Esophagus muscularis mucosa (tissue), 4 donors: ENCODE measurements at regions not wholly inside any gene's neighbourhood (a gene's known extent, or its start where the extent isn't known, plus 50 kb on each side); places are given as distances from the start of the nearest gene placed in this dataset.

Experiments
- DNase-seq: peaks from one replicate; pipeline ENCODE4 v3.0.0-alpha.2; 2017; ENCODE audit errors: extremely low spot score
- H3K27ac ChIP-seq, 4 donors: fragments of 200-600 bp; sonication (generic); replicated peaks in 1 of 4; 1 replicate in 3 of 4; 2 replicates in 1 of 4; pipeline ENCODE4 v1.5.1; 2016 to 2019; ENCODE audit warnings: mild to moderate bottlenecking in 1 of 4
- H3K27me3 ChIP-seq, 4 donors: fragments of 200-600 bp; sonication (generic); one replicate each; pipeline versions ENCODE4 v1.5.1 to v1.6.0; 2016 to 2019
- H3K36me3 ChIP-seq, 4 donors: fragments of 200-600 bp; sonication (generic); one replicate each; pipeline ENCODE4 v1.5.1; 2016 to 2019
- H3K4me1 ChIP-seq, 4 donors: fragments of 200-600 bp; sonication (generic); one replicate each; pipeline ENCODE4 v1.5.1; 2016 to 2019
- H3K4me3 ChIP-seq, 4 donors: fragments of 200-600 bp; sonication (generic); 1 replicate in 2 of 4; 2 replicates in 2 of 4; pipeline ENCODE4 v1.5.1; 2016 to 2019; ENCODE audit warnings: mild to moderate bottlenecking in 4 of 4, moderate library complexity in 1 of 4
- H3K9me3 ChIP-seq, 4 donors: fragments of 200-600 bp; sonication (generic); 1 replicate in 3 of 4; 2 replicates in 1 of 4; pipeline ENCODE4 v1.5.1; 2016 to 2019
- CTCF ChIP-seq, 3 experiments: fragments of 200-600 bp in 2 of 3; fragments of 450-650 bp in 1 of 3; sonication (generic) in 2 of 3; IDR thresholded peaks; one replicate each; pipeline ENCODE4 v1.5.1; 2017 to 2019; ENCODE audit warnings: antibody characterized with exemption in 3 of 3, mild to moderate bottlenecking in 2 of 3, moderate library complexity in 1 of 3
- EP300 ChIP-seq: sonication (generic); formaldehyde crosslinking; IDR thresholded peaks from one replicate; pipeline ENCODE4 v1.6.1; 2017; ENCODE audit warnings: antibody characterized with exemption
- POLR2A ChIP-seq: fragments of 450-650 bp; IDR thresholded peaks from one replicate; pipeline ENCODE4 v1.6.1; 2017; ENCODE audit warnings: antibody characterized with exemption, moderate library complexity, mild to moderate bottlenecking, low read depth
- POLR2AphosphoS5 ChIP-seq, 2 donors: sonication (generic); formaldehyde crosslinking; IDR thresholded peaks; one replicate each; pipeline ENCODE4 v1.6.1; 2017; ENCODE audit warnings: antibody characterized with exemption in 2 of 2
- WGBS: methylation state at CpG from one replicate; pipeline ENCODE4 v1.1.5; 2018; 5-methylcytosine and 5-hydroxymethylcytosine counted together
- intact Hi-C: fragments of 100-400 bp; cut with DNase I; formaldehyde crosslinking; loops from one replicate; pipeline ENCODE4 v1.15.1; 2023

DNA sequence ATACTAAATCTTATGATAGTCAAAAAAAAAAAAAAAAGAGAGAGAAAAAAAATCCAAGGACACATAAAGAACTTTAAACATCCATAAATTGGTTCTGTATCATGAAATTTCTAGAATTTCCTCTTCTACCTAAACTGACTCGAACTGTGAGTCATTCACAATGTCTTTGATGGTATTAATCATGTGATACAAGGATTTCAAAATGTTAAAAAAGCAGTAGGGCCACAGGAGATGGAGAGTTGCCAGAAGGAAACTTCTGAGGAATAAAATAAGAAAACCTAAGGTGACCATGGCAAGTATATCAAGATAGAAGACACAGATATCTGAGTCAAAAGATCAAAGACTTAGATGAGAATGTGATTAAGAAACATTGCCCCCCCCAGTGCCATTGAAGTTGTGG is 1320.9 kb upstream of the FLRT2 start:
- no peak for DNase-seq
- peaks cover 0 to 5% (median 0%) of the 10 kb centered on the region in 4 donors for H3K4me1 ChIP-seq
- 76% methylated on average over 1 of the region's 1 CpG for WGBS
- no peak overlapping the region for H3K4me3 ChIP-seq
- H3K27ac ChIP-seq, result no peak overlapping the region
- no peaks in the 10 kb centered on the region for H3K9me3 ChIP-seq
- intact Hi-C loops, result no loop called here
- TF ChIP-seq POLR2A (no peak), POLR2AphosphoS5 (IDR thresholded peaks at IDR 0.05) (no peak), CTCF (IDR thresholded peaks at IDR 0.05) (no peak), EP300 (no peak)
- no peaks in the 10 kb centered on the region for H3K36me3 ChIP-seq
- no peaks in the 10 kb centered on the region for H3K27me3 ChIP-seq

GRCh38 chr14:84217066-84217465 is 1312.9 kb upstream of the FLRT2 start:
- Histone ChIP-seq H3K27me3 (no peaks in the 10 kb centered on the region), H3K9me3 (peaks cover 0 to 31% (median 19%) of the 10 kb centered on the region in 4 donors), H3K27ac (no peak overlapping the region), H3K36me3 (no peaks in the 10 kb centered on the region), H3K4me1 (peaks cover 0 to 5% (median 0%) of the 10 kb centered on the region in 4 donors), H3K4me3 (no peak overlapping the region)
- no peak for DNase-seq
- intact Hi-C loops, result no loop called here
- WGBS, result 80% methylated on average over 1 of the region's 1 CpG
- TF ChIP-seq POLR2AphosphoS5 (IDR thresholded peaks at IDR 0.05), result no peak

DNA sequence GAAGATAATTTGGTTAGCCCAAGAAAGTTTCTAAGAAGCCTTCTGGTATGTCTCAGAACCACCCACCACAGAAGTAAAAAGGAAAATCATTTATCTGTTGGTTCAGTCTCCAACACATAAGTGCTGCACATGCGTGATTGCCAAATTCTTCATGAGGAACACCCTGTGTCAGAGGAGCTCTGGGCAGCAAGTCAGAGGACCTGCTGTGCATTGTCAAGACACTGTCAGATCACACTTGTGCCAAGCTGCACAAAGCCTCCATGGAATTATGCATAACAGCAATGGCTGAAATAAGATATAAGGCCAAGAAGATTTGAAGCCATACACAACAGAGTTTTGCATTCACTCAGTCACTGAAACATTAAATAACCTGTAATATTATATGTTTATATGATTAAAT is 1304.7 kb upstream of the FLRT2 start:
- peaks cover 0 to 8% (median 6%) of the 10 kb centered on the region in 4 donors for H3K4me1 ChIP-seq
- 41% methylated on average over 1 of the region's 1 CpG for WGBS
- H3K9me3 ChIP-seq, result no peaks in the 10 kb centered on the region
- H3K36me3 ChIP-seq, result no peaks in the 10 kb centered on the region
- no peaks in the 10 kb centered on the region for H3K27me3 ChIP-seq
- no peak for TF ChIP-seq EP300
- no peak for TF ChIP-seq CTCF (IDR thresholded peaks at IDR 0.05)
- no peak for TF ChIP-seq POLR2A
- peak; percentile 63 to 79 for TF ChIP-seq POLR2AphosphoS5 (IDR thresholded peaks at IDR 0.05)
- intact Hi-C loops, result no loop called here
- no peak overlapping the region for H3K27ac ChIP-seq
- peak; percentile 92 for DNase-seq
- H3K4me3 ChIP-seq, result no peak overlapping the region

- H3K36me3 ChIP-seq, result no peaks in the 10 kb centered on the region
- peaks cover 0 to 8% (median 6%) of the 10 kb centered on the region in 4 donors for H3K4me1 ChIP-seq
- no peak for DNase-seq
- TF ChIP-seq EP300, result no peak
- no peak overlapping the region for H3K27ac ChIP-seq
- H3K4me3 ChIP-seq, result no peak overlapping the region
- intact Hi-C loops, result no loop called here
- no peaks in the 10 kb centered on the region for H3K27me3 ChIP-seq
- H3K9me3 ChIP-seq, result no peaks in the 10 kb centered on the region
- 70% methylated on average over 3 of the region's 3 CpGs for WGBS
Measured at GRCh38 chr14:84228702-84229101, 1301.2 kb upstream of the FLRT2 start.

DNA sequence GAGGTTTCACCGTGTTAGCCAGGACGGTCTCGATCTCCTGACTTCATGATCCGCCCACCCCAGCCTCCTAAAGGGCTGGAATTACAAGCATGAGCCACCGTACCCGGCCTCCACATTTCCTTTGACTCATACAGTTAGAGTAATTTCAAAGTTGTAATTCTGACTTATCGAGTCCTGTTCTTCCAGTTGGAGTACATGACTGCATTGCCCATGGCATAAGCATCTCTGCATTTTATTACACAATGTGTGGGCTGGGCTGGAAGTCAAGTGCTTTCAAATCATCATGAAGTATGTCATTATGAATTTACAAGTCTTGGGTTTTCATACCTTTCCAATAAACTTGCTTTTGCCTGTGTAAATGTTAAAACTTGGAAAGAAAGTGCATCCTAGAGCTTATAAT is 1295.7 kb upstream of the FLRT2 start:
- no peaks in the 10 kb centered on the region for H3K27me3 ChIP-seq
- 90% methylated on average over 7 of the region's 7 CpGs for WGBS
- DNase-seq, result no peak
- TF ChIP-seq EP300 (no peak), POLR2AphosphoS5 (IDR thresholded peaks at IDR 0.05) (no peak), CTCF (IDR thresholded peaks at IDR 0.05) (no peak), POLR2A (no peak)
- H3K4me1 ChIP-seq, result no peaks in the 10 kb centered on the region
- intact Hi-C loops, result no loop called here
- no peaks in the 10 kb centered on the region for H3K9me3 ChIP-seq
- no peak overlapping the region for H3K27ac ChIP-seq
- H3K36me3 ChIP-seq, result no peaks in the 10 kb centered on the region
- no peak overlapping the region for H3K4me3 ChIP-seq

DNA sequence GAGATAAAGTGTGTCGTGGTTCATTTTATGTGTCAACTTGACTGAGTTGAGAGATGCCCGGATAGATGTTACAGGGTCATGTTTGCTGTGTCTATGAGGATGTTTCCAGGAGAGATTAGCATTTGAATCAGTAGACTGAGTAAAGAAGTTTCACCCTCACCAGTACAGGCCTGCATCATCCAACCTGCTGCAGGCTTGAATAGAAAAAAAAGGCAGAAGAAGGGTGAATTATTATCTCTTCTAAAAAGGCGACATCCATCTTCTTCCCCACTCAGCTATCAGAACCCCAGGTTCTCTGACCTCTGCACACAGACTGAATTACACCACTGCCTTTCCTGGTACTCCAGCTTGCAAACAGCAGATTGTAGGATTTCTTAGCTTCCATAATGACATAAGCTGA is 1293.7 kb upstream of the FLRT2 start:
- WGBS, result 88% methylated on average over 3 of the region's 3 CpGs
- intact Hi-C loops, result no loop called here

More for the DNA sequence above, 1293.7 kb upstream of the FLRT2 start:
- no peak for DNase-seq
- Histone ChIP-seq H3K4me1 (no peaks in the 10 kb centered on the region), H3K4me3 (no peak overlapping the region), H3K9me3 (no peaks in the 10 kb centered on the region), H3K27ac (no peak overlapping the region), H3K27me3 (no peaks in the 10 kb centered on the region), H3K36me3 (no peaks in the 10 kb centered on the region)
- TF ChIP-seq EP300 (no peak), POLR2A (no peak), CTCF (IDR thresholded peaks at IDR 0.05) (no peak), POLR2AphosphoS5 (IDR thresholded peaks at IDR 0.05) (no peak)
